ENCODE measurements at regions not wholly inside any gene's neighbourhood (a gene's known extent, or its start where the extent isn't known, plus 50 kb on each side); places are given as distances from the start of the nearest gene placed in this dataset.
"Not testable (repeated sequence)": the region's sequence is repeated elsewhere in the genome, so short reads cannot be mapped to it uniquely, and the experiment has no call there.

- not testable (repeated sequence) for TF ChIP-seq POLR2AphosphoS5 (IDR thresholded peaks at IDR 0.05); CTCF (IDR thresholded peaks at IDR 0.05); POLR2A (IDR thresholded peaks at IDR 0.05; ENCODE audit: low read depth)
Observed at GRCh38 chr7:101679653-101680173, 50.6 kb upstream of the MYL10 start.

Data from esophagus muscularis mucosa (tissue), 3 donors.